HS-5 (cell line): ENCODE measurements at regions not wholly inside any gene's neighbourhood (a gene's known extent, or its start where the extent isn't known, plus 50 kb on each side); places are given as distances from the start of the nearest gene placed in this dataset.
"Not testable (repeated sequence)": the region's sequence is repeated elsewhere in the genome, so short reads cannot be mapped to it uniquely, and the experiment has no call there.

Experiments
- DNase-seq: peaks from one replicate; pipeline ENCODE4 v3.0.0-alpha.2; 2012; ENCODE audit warnings: low read depth

GRCh38 chr12:68478516-68479260, 132.0 kb upstream of the RAP1B start:
- DNase-seq, result no peak

GRCh38 chr12:68479261-68479895, 131.3 kb upstream of the RAP1B start:
- no peak for DNase-seq

- DNase-seq, result no peak
Measured at GRCh38 chr12:68479896-68480291, 130.8 kb upstream of the RAP1B start.

GRCh38 chr12:68480526-68480925, 130.2 kb upstream of the RAP1B start:
- no peak for DNase-seq

- DNase-seq, result no peak
Measured at GRCh38 chr12:68481181-68481941, 129.3 kb upstream of the RAP1B start.

GRCh38 chr12:68482014-68482413, 128.7 kb upstream of the RAP1B start:
- DNase-seq, result no peak

- no peak for DNase-seq
Measured at GRCh38 chr12:68482660-68483059, 128.0 kb upstream of the RAP1B start.

GRCh38 chr12:68483592-68484383, 126.9 kb upstream of the RAP1B start:
- peak; percentile 58 for DNase-seq

- not testable (repeated sequence) for DNase-seq
Measured at GRCh38 chr12:68484578-68484977, 126.1 kb upstream of the RAP1B start.

GRCh38 chr12:68486449-68486848, 124.2 kb upstream of the RAP1B start:
- not testable (repeated sequence) for DNase-seq

- no peak for DNase-seq
Measured at GRCh38 chr12:68487721-68488309, 122.9 kb upstream of the RAP1B start.

- no peak for DNase-seq
Measured at GRCh38 chr12:68489273-68489672, 121.4 kb upstream of the RAP1B start.

GRCh38 chr12:68490476-68490875, 120.2 kb upstream of the RAP1B start:
- DNase-seq, result no peak

- DNase-seq, result no peak
Measured at GRCh38 chr12:68491204-68491960, 119.3 kb upstream of the RAP1B start.

GRCh38 chr12:68495336-68496070, 115.2 kb upstream of the RAP1B start:
- DNase-seq, result no peak

GRCh38 chr12:68497107-68497506, 113.6 kb upstream of the RAP1B start:
- no peak for DNase-seq

- DNase-seq, result peak; percentile 80
Measured at GRCh38 chr12:68497702-68498101, 113.0 kb upstream of the RAP1B start.

- no peak for DNase-seq
Measured at GRCh38 chr12:68498736-68499135, 112.0 kb upstream of the RAP1B start.

GRCh38 chr12:68499616-68500015, 111.1 kb upstream of the RAP1B start:
- no peak for DNase-seq

GRCh38 chr12:68501226-68501625, 109.5 kb upstream of the RAP1B start:
- no peak for DNase-seq
